HepG2 (cell line): ENCODE measurements at regions not wholly inside any gene's neighbourhood (a gene's known extent, or its start where the extent isn't known, plus 50 kb on each side); places are given as distances from the start of the nearest gene placed in this dataset.

ENCODE experiments used
- ARNT ChIP-seq: fragments of 450-650 bp; IDR thresholded peaks from 2 replicates; pipeline ENCODE4 v1.6.1; 2017
- CC2D1A ChIP-seq: sonication (generic); formaldehyde crosslinking; IDR thresholded peaks from 2 replicates; pipeline ENCODE4 v1.8.1; 2023; ENCODE audit warnings: mild to moderate bottlenecking, missing genetic modification reagents
- CENPX ChIP-seq: sonication (generic); formaldehyde crosslinking; IDR thresholded peaks from 2 replicates; pipeline ENCODE4 v1.9.0; 2021; ENCODE audit warnings: mild to moderate bottlenecking, missing genetic modification reagents, moderate library complexity
- FOXM1 ChIP-seq: sonication (generic); formaldehyde crosslinking; IDR thresholded peaks from 2 replicates; pipeline ENCODE4 v1.5.0; 2020; ENCODE audit warnings: missing genetic modification reagents
- HMG20B ChIP-seq: conservative IDR thresholded peaks from 2 replicates; pipeline ENCODE4 v1.6.1; 2016; ENCODE audit warnings: missing genetic modification reagents, missing compliant biosample characterization
- ISL2 ChIP-seq: sonication (generic); formaldehyde crosslinking; IDR thresholded peaks from 2 replicates; pipeline ENCODE4 v1.5.0; 2020; ENCODE audit warnings: missing genetic modification reagents
- JDP2 ChIP-seq: sonication (generic); formaldehyde crosslinking; IDR thresholded peaks from 2 replicates; pipeline ENCODE4 v1.8.1; 2022; ENCODE audit warnings: missing genetic modification reagents, borderline replicate concordance
- KDM5A ChIP-seq: fragments of 200-600 bp; sonication (generic); IDR thresholded peaks from 2 replicates; pipeline ENCODE4 v1.7.0; 2018; ENCODE audit warnings: antibody characterized with exemption, mild to moderate bottlenecking, low read length, borderline replicate concordance
- MTERF4 ChIP-seq: sonication (generic); formaldehyde crosslinking; IDR thresholded peaks from 2 replicates; pipeline ENCODE4 v1.8.0; 2023; ENCODE audit warnings: mild to moderate bottlenecking, missing genetic modification reagents
- PHF5A ChIP-seq: IDR thresholded peaks from one replicate; pipeline ENCODE4 v1.6.1; 2018; ENCODE audit warnings: low read depth, missing genetic modification reagents; ENCODE audit not compliant: unreplicated experiment
- RNF2 ChIP-seq: fragments of 450-650 bp; conservative IDR thresholded peaks from 2 replicates; pipeline ENCODE4 v1.6.1; 2016; ENCODE audit warnings: low read depth
- SAP130 ChIP-seq: IDR thresholded peaks from 2 replicates; pipeline ENCODE4 v1.6.1; 2016; ENCODE audit warnings: low read depth
- TAF1 ChIP-seq: sonication (generic); formaldehyde crosslinking; IDR thresholded peaks from 2 replicates; pipeline ENCODE4 v1.4.0; 2020; ENCODE audit warnings: missing genetic modification reagents
- TCF7 ChIP-seq: sonication (generic); IDR thresholded peaks from 2 replicates; pipeline ENCODE4 v1.6.1; 2016; ENCODE audit warnings: antibody characterized with exemption, low read depth
- ZBTB25 ChIP-seq: IDR thresholded peaks from 2 replicates; pipeline ENCODE4 v1.6.1; 2018; ENCODE audit warnings: missing genetic modification reagents
- ZBTB7A ChIP-seq: sonication (generic); formaldehyde crosslinking; IDR thresholded peaks from 2 replicates; pipeline ENCODE4 v1.8.0; 2022; ENCODE audit warnings: mild to moderate bottlenecking, missing genetic modification reagents
- ZFP36 ChIP-seq: fragments of 150-350 bp; IDR thresholded peaks from 2 replicates; pipeline ENCODE4 v1.6.1; 2018; ENCODE audit warnings: borderline replicate concordance, low read length, low read depth; ENCODE audit not compliant: partially characterized antibody
- ZGPAT ChIP-seq: IDR thresholded peaks from 2 replicates; pipeline ENCODE4 v1.6.1; 2016; ENCODE audit warnings: mild to moderate bottlenecking
- ZNF160 ChIP-seq: sonication (generic); formaldehyde crosslinking; IDR thresholded peaks from 2 replicates; pipeline ENCODE4 v1.8.0; 2022; ENCODE audit warnings: mild to moderate bottlenecking, inconsistent platforms, missing genetic modification reagents
- ZNF225 ChIP-seq: sonication (generic); formaldehyde crosslinking; IDR thresholded peaks from 2 replicates; pipeline ENCODE4 v1.4.0; 2020; ENCODE audit warnings: mild to moderate bottlenecking, missing genetic modification reagents
- ZNF24 ChIP-seq: fragments of 450-650 bp; IDR thresholded peaks from 2 replicates; pipeline ENCODE4 v1.6.1; 2017; ENCODE audit warnings: antibody characterized with exemption, mild to moderate bottlenecking
- ZNF274 ChIP-seq: sonication (generic); formaldehyde crosslinking; IDR thresholded peaks from 2 replicates; pipeline ENCODE4 v1.5.1; 2020; ENCODE audit warnings: mild to moderate bottlenecking, missing genetic modification reagents
- ZNF3 ChIP-seq: IDR thresholded peaks from 2 replicates; pipeline ENCODE4 v1.7.0; 2017; ENCODE audit warnings: inconsistent platforms
- ZNF605 ChIP-seq: sonication (generic); formaldehyde crosslinking; IDR thresholded peaks from 2 replicates; pipeline ENCODE4 v1.8.0; 2022; ENCODE audit warnings: mild to moderate bottlenecking, missing genetic modification reagents
- ZNF766 ChIP-seq: sonication (generic); formaldehyde crosslinking; IDR thresholded peaks from 2 replicates; pipeline ENCODE4 v1.5.0; 2020; ENCODE audit warnings: missing genetic modification reagents, borderline replicate concordance
- ZNF782 ChIP-seq: sonication (generic); formaldehyde crosslinking; IDR thresholded peaks from 2 replicates; pipeline ENCODE4 v1.4.0; 2020; ENCODE audit warnings: missing genetic modification reagents, mild to moderate bottlenecking, borderline replicate concordance
- ZSCAN20 ChIP-seq: sonication (generic); formaldehyde crosslinking; IDR thresholded peaks from 2 replicates; pipeline ENCODE4 v1.4.0; 2020; ENCODE audit warnings: missing genetic modification reagents, mild to moderate bottlenecking, borderline replicate concordance
- ZSCAN9 ChIP-seq: IDR thresholded peaks from 2 replicates; pipeline ENCODE4 v1.6.1; 2016; ENCODE audit warnings: borderline replicate concordance
- TF ChIP-seq, protein P1 (sequence below): sonication (generic); formaldehyde crosslinking; IDR thresholded peaks from 2 replicates; pipeline ENCODE4 v1.4.0; 2020; ENCODE audit warnings: missing genetic modification reagents, mild to moderate bottlenecking, borderline replicate concordance
- TF ChIP-seq, protein P2 (sequence below): IDR thresholded peaks from 2 replicates; pipeline ENCODE4 v1.6.1; 2016; ENCODE audit warnings: low read depth, borderline replicate concordance

GRCh38 chr17:13415871-13416416 lies 185.8 kb downstream of the HS3ST3A1 start (continued):
- no peak for TF ChIP-seq PHF5A
- no peak for TF ChIP-seq FOXM1 (CRISPR knock-in tag)
- TF ChIP-seq HMG20B = no peak; the same call in 1 of the 2 replicates
- peak; percentile 58; the same call in 1 of the 2 replicates for TF ChIP-seq ZNF766 (CRISPR knock-in tag)
- no peak for TF ChIP-seq KDM5A
- TF ChIP-seq ZGPAT (CRISPR knock-in tag) = peak; percentile 75
- no peak for TF ChIP-seq ZSCAN9 (CRISPR knock-in tag)
- TF ChIP-seq, protein P1, sequence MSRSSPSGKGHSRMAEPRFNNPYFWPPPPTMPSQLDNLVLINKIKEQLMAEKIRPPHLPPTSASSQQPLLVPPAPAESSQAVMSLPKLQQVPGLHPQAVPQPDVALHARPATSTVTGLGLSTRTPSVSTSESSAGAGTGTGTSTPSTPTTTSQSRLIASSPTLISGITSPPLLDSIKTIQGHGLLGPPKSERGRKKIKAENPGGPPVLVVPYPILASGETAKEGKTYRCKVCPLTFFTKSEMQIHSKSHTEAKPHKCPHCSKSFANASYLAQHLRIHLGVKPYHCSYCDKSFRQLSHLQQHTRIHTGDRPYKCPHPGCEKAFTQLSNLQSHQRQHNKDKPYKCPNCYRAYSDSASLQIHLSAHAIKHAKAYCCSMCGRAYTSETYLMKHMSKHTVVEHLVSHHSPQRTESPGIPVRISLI (CRISPR knock-in tag) = no peak; the same call in 1 of the 2 replicates
- TF ChIP-seq ZNF605 (CRISPR knock-in tag) = peak; percentile 84
- peak; percentile 91 for TF ChIP-seq ISL2 (CRISPR knock-in tag)
- TF ChIP-seq ZNF274 = 0 out of 2 replicates have a peak, but pooled peaks have one; percentile 57
- no peak for TF ChIP-seq ZBTB25 (CRISPR knock-in tag)
- no peak for TF ChIP-seq ARNT
- TF ChIP-seq MTERF4 (CRISPR knock-in tag) = peak; percentile 63; the same call in 1 of the 2 replicates
- no peak for TF ChIP-seq ZBTB7A (CRISPR knock-in tag)
- no peak for TF ChIP-seq ZNF160 (CRISPR knock-in tag)
- no peak for TF ChIP-seq RNF2
- peak; percentile 69 for TF ChIP-seq SAP130
- TF ChIP-seq ZNF225 (CRISPR knock-in tag) = no peak
- TF ChIP-seq, protein P2, sequence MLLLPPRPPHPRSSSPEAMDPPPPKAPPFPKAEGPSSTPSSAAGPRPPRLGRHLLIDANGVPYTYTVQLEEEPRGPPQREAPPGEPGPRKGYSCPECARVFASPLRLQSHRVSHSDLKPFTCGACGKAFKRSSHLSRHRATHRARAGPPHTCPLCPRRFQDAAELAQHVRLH (CRISPR knock-in tag) = no peak; the same call in 1 of the 2 replicates
- no peak for TF ChIP-seq ZNF3 (CRISPR knock-in tag)
- TF ChIP-seq JDP2 (CRISPR knock-in tag) = no peak
- 0 out of 2 replicates have a peak, but pooled peaks have one; percentile 30 for TF ChIP-seq TAF1 (CRISPR knock-in tag)
- peak; percentile 72 for TF ChIP-seq TCF7
- no peak for TF ChIP-seq ZNF782
- TF ChIP-seq ZSCAN20 (CRISPR knock-in tag) = no peak
- TF ChIP-seq ZNF24 = no peak
- TF ChIP-seq CC2D1A = no peak
- no peak for TF ChIP-seq CENPX (CRISPR knock-in tag)
- no peak for TF ChIP-seq ZFP36
